ENCODE measurements at regions not wholly inside any gene's neighbourhood (a gene's known extent, or its start where the extent isn't known, plus 50 kb on each side); places are given as distances from the start of the nearest gene placed in this dataset.

DNA sequence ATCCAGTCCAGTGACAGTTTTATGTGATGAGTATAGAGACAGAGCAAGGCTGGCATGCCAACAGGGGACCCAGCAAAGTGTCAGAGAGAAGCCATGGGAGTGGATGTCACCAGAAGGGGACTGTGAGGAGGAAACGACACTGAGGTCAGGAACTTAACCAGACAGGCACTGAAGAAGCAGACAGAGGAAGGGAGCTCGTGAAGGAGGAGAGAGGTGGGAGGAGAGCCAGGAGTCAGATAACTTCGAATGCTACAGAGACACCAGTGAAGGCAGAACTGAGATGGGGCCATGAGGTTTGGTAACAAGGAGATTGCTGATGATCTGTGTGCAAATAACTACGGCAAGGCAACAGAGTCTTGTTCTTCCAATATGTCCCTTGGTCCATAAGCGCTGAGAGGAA is 211.1 kb upstream of the FOXA2 start:
- no peak overlapping the region for H3K4me3 ChIP-seq (ENCODE audit: low read depth, low read length)
- DNase-seq (ENCODE audit: low read depth): no peak

DNA sequence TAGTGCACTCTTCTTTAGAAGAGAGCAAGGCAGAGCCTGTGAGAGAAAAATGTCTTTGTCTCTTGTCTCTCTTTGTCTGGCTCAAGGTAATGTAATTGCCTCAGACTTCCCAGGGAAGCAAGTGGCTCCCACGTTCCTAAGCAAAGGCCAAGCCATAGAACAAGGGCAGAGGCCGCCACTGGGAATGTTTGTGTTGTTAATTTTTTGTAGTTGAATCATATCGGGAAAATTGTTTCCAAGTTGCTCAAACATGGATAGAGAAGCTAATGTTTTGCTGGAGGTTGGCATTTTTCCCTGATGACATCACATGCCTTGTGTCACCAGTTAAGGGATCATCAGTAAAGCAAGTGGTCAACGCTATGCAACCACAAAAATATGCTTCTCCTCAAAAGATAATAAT is 211.5 kb upstream of the FOXA2 start:
- peak; percentile 96 for DNase-seq (ENCODE audit: low read depth)
- TF ChIP-seq, protein P1, sequence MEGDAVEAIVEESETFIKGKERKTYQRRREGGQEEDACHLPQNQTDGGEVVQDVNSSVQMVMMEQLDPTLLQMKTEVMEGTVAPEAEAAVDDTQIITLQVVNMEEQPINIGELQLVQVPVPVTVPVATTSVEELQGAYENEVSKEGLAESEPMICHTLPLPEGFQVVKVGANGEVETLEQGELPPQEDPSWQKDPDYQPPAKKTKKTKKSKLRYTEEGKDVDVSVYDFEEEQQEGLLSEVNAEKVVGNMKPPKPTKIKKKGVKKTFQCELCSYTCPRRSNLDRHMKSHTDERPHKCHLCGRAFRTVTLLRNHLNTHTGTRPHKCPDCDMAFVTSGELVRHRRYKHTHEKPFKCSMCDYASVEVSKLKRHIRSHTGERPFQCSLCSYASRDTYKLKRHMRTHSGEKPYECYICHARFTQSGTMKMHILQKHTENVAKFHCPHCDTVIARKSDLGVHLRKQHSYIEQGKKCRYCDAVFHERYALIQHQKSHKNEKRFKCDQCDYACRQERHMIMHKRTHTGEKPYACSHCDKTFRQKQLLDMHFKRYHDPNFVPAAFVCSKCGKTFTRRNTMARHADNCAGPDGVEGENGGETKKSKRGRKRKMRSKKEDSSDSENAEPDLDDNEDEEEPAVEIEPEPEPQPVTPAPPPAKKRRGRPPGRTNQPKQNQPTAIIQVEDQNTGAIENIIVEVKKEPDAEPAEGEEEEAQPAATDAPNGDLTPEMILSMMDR (IDR thresholded peaks at IDR 0.05; ENCODE audit: insufficient read depth, low read length): no peak

More for the DNA sequence above, 211.1 kb upstream of the FOXA2 start:
- TF ChIP-seq, protein P1 (IDR thresholded peaks at IDR 0.05; ENCODE audit: insufficient read depth, low read length): no peak

DNA sequence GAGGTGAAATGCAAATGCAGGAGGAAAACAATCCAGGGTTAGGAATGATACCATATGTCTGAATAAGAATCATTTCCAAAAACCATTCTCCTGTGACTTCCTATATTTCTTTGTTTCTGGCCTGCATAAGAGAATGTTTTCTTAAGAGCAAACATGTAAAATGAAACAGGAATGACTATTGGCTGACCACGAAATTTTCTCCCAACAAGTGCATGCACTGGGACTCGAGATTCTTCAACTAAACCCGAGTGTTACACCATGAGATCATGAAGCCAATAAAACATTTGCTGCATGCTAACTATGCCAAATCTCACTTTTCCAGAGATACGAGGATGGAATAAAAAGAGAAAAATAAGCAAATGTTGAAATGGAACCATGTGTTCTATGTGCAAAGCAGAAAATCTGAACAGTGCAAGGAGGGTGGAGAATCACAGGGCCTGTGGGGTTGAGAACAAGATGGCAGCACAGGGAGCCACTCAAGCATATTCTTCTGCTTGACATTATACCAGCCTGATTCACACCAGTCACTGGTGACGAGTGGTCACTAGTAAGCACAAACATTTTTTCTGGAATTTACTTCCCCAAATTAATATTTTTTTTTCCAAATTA is 212.2 kb upstream of the FOXA2 start:
- TF ChIP-seq, protein P1 (IDR thresholded peaks at IDR 0.05; ENCODE audit: insufficient read depth, low read length): no peak
- peak; percentile 72 for DNase-seq (ENCODE audit: low read depth)
- no peak overlapping the region for H3K4me3 ChIP-seq (ENCODE audit: low read depth, low read length)

More for the DNA sequence above, 211.5 kb upstream of the FOXA2 start:
- no peak overlapping the region for H3K4me3 ChIP-seq (ENCODE audit: low read depth, low read length)

DNA sequence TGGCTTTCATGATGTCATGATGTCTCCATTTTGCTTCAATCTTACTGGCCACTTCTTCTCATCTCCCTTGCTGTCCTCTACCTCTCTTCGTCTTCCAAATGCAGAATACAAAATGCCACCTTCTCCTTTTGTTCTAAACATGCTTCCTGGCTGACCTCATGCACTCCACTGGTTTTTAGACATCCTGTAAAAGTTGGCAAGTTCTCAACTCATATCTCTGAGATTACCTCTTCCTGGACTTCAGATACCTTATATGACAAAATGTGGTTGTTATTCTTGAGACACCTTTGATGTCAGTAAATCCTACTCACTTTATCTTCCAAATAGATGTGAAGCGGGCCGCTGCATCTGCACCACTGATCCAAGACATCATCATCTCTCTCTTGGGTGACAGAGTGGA is 212.7 kb upstream of the FOXA2 start:
- no peak overlapping the region for H3K4me3 ChIP-seq (ENCODE audit: low read depth, low read length)
- TF ChIP-seq, protein P1 (IDR thresholded peaks at IDR 0.05; ENCODE audit: insufficient read depth, low read length): no peak
- no peak for DNase-seq (ENCODE audit: low read depth)

DNA sequence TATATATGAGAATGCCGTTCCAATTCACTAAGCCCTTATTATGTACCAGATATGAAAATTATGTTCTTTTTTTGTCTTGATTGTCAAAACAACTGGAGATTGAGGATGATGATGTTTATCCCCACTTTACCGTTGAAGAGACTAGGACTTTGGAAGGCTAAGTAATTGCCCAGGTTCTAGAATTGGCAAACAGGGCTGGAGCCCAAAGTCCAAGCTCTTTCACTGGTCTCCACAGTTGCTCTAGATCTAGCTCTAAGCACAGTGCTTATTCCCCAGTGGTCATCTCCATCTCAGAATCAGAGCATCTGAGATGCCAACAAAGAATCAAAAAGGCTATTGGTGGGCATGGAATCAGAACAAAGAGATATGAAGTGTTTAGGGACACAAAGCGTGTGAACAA is 215.3 kb upstream of the FOXA2 start:
- DNase-seq (ENCODE audit: low read depth): no peak
- TF ChIP-seq, protein P1 (IDR thresholded peaks at IDR 0.05; ENCODE audit: insufficient read depth, low read length): no peak
- H3K4me3 ChIP-seq (ENCODE audit: low read depth, low read length): no peak overlapping the region

DNA sequence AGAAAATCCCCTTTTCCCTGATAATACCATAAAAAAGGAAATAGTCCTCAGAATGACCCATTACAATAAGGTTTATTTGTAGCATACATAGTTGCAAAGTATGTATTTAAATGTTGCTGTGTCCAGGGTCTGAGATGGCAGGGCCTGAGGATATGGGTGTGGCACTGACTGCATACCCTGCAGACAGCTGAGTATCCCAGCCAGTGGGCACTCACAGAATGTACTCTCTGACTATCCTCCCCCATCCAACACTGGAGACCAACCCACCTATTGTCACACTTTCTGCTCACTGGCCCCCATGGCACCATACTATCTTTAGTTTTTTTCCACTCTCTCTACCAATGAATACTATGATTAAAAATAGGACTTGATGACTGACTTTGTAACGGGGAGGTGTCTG is 215.8 kb upstream of the FOXA2 start:
- TF ChIP-seq, protein P1 (IDR thresholded peaks at IDR 0.05; ENCODE audit: insufficient read depth, low read length): no peak
- no peak for DNase-seq (ENCODE audit: low read depth)

DNA sequence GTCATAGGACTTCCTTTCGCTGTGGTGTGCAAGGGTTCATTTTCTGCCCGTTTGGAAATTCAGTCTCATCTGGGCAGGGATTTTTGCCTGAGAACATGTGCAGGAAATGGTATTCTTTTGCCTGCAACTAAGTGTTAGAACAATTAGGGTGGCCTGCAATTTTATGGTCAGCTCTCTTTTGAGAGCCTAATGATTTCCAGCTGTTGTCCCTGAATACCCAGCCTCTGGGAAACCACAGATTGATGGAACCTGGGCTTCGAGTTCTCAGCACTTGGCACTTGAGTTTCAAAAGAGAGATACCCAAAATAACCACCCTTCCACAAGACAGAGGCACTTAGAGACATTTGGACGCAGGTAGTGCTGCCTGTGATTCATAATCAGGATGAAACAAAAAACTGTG is 217.2 kb upstream of the FOXA2 start:
- DNase-seq (ENCODE audit: low read depth): peak; percentile 53
- H3K4me3 ChIP-seq (ENCODE audit: low read depth, low read length): no peak overlapping the region
- TF ChIP-seq, protein P1 (IDR thresholded peaks at IDR 0.05; ENCODE audit: insufficient read depth, low read length): no peak

More for the DNA sequence above, 215.8 kb upstream of the FOXA2 start:
- H3K4me3 ChIP-seq (ENCODE audit: low read depth, low read length): no peak overlapping the region

Measured in fibroblast of the aortic adventitia (primary cell).